ENCODE measurements at regions not wholly inside any gene's neighbourhood (a gene's known extent, or its start where the extent isn't known, plus 50 kb on each side); places are given as distances from the start of the nearest gene placed in this dataset.
A peak's percentile ranks its signal among the peaks of the same experiment; 100 is the strongest.

GRCh38 chr9:119827126-119827525 is 457.9 kb upstream of the BRINP1 start:
- intact Hi-C loops (cut with DNase I; ENCODE audit: low total_unique reads): no loop called here
- Histone ChIP-seq H3K4me3 (no peak overlapping the region), H3K9me3 (no peaks in the 10 kb centered on the region), H3K4me1 (no peaks in the 10 kb centered on the region), H3K27me3 (peaks cover 0 to 5% of the 10 kb centered on the region in 2 donors), H3K36me3 (no peaks in the 10 kb centered on the region), H3K27ac (no peak overlapping the region)
- no peak for TF ChIP-seq CTCF (IDR thresholded peaks at IDR 0.05)
- no peak for DNase-seq

GRCh38 chr9:119818726-119819435 is 449.6 kb upstream of the BRINP1 start:
- no peak for TF ChIP-seq CTCF (IDR thresholded peaks at IDR 0.05)
- DNase-seq: no peak
- Histone ChIP-seq H3K9me3 (no peaks in the 10 kb centered on the region), H3K27ac (no peak overlapping the region), H3K4me3 (no peak overlapping the region), H3K36me3 (no peaks in the 10 kb centered on the region), H3K4me1 (no peaks in the 10 kb centered on the region), H3K27me3 (peaks cover 0 to 5% of the 10 kb centered on the region in 2 donors)
- intact Hi-C loops (cut with DNase I; ENCODE audit: low total_unique reads): no loop called here

DNA sequence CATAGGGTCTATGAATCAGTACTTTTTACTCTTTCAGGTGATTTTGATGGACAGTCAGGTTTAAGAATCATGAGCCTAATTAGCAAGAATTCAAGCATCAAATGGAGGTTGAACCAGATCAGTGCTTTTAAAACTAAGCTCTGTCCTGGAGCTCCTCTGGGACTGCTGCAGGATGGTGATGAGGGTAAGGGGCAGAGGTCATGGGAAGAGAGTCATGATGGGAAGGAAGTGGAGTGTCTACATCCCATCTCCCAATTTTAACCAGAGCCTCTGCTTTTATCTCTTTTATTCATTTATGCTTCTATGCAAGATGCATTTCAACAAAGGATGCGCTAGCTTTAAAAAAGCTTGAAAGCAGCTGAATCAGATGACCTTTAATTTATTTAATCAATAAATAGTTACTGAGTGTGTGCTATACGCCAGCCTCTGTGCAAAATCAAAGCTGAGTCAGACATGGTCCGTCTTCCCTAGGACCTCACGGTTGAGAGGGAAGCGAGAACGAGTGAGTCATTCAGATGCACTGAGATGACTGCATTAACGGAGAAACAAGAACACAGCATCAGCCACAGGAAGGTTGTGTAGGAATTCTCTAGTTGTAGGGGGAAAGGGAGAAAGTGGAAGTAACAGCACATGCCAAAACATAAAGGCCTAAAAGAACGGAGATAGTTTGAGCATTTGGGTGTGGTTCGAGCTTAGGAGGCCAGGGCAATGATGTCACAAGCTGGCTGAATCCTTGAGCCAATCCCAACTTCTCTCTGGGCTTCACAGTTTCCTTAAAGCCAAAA is 441.6 kb upstream of the BRINP1 start:
- Histone ChIP-seq H3K4me1 (no peaks in the 10 kb centered on the region), H3K27me3 (no peaks in the 10 kb centered on the region), H3K36me3 (no peaks in the 10 kb centered on the region), H3K4me3 (no peak overlapping the region), H3K27ac (peak overlapping the region; percentile 11 to 18), H3K9me3 (no peaks in the 10 kb centered on the region)
- peak in 1 of 2 donors; percentile 62 for DNase-seq
- TF ChIP-seq CTCF (IDR thresholded peaks at IDR 0.05): no peak
- intact Hi-C loops (cut with DNase I; ENCODE audit: low total_unique reads): no loop called here

GRCh38 chr9:119803679-119804078 is 434.4 kb upstream of the BRINP1 start:
- intact Hi-C loops (cut with DNase I; ENCODE audit: low total_unique reads): no loop called here
- Histone ChIP-seq H3K4me1 (peaks cover 0 to 24% (median 7%) of the 10 kb centered on the region in 4 donors), H3K27me3 (no peaks in the 10 kb centered on the region), H3K9me3 (no peaks in the 10 kb centered on the region), H3K36me3 (no peaks in the 10 kb centered on the region), H3K27ac (no peak overlapping the region), H3K4me3 (no peak overlapping the region)
- DNase-seq: no peak
- no peak for TF ChIP-seq CTCF (IDR thresholded peaks at IDR 0.05)

DNA sequence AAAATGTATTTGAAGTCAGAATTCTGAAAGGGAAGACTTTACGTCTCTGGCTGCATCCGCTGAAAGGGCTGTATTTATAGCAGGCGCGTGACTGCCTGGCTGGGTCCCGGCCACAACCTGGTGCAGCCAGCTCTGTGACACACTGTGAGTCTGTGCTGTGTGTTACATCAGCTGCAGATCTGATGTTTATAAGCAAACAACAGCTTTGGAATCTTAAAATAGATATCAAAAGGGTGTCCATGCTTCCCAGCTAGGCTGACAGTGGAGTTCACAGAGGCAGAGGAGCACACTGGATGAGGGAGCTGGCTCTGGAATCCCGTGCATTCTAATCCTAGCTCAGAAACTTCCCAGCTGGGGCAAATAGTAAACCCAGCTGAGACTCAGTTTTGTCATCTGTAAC is 433.4 kb upstream of the BRINP1 start:
- Histone ChIP-seq H3K27me3 (no peaks in the 10 kb centered on the region), H3K4me3 (no peak overlapping the region), H3K9me3 (no peaks in the 10 kb centered on the region), H3K27ac (peak overlapping the region; percentile 43 to 55), H3K36me3 (no peaks in the 10 kb centered on the region), H3K4me1 (peaks cover 0 to 24% (median 7%) of the 10 kb centered on the region in 4 donors)
- TF ChIP-seq CTCF (IDR thresholded peaks at IDR 0.05): no peak
- peak; percentile 78 to 90 for DNase-seq
- intact Hi-C loops (cut with DNase I; ENCODE audit: low total_unique reads): no loop called here
